ENCODE measurements at regions not wholly inside any gene's neighbourhood (a gene's known extent, or its start where the extent isn't known, plus 50 kb on each side); places are given as distances from the start of the nearest gene placed in this dataset.

GRCh38 chr6:91033964-91034363 is 447.1 kb upstream of the MAP3K7 start:
- no peak for TF ChIP-seq CTCF (IDR thresholded peaks at IDR 0.05)

GRCh38 chr6:91031581-91031980 is 444.7 kb upstream of the MAP3K7 start:
- Histone ChIP-seq H3K27me3 (no peaks in the 10 kb centered on the region), H3K27ac (no peak overlapping the region), H3K9me3 (no peaks in the 10 kb centered on the region), H3K4me1 (no peaks in the 10 kb centered on the region), H3K4me3 (no peak overlapping the region), H3K36me3 (no peaks in the 10 kb centered on the region)
- TF ChIP-seq CTCF (IDR thresholded peaks at IDR 0.05) = no peak
- no peak for DNase-seq
- intact Hi-C loops (cut with DNase I; ENCODE audit: low total_unique reads) = no loop called here

More at GRCh38 chr6:91033964-91034363, 447.1 kb upstream of the MAP3K7 start:
- Histone ChIP-seq H3K4me3 (no peak overlapping the region), H3K4me1 (no peaks in the 10 kb centered on the region), H3K27ac (no peak overlapping the region), H3K27me3 (no peaks in the 10 kb centered on the region), H3K36me3 (no peaks in the 10 kb centered on the region), H3K9me3 (no peaks in the 10 kb centered on the region)
- intact Hi-C loops (cut with DNase I; ENCODE audit: low total_unique reads) = no loop called here
- DNase-seq = no peak

DNA sequence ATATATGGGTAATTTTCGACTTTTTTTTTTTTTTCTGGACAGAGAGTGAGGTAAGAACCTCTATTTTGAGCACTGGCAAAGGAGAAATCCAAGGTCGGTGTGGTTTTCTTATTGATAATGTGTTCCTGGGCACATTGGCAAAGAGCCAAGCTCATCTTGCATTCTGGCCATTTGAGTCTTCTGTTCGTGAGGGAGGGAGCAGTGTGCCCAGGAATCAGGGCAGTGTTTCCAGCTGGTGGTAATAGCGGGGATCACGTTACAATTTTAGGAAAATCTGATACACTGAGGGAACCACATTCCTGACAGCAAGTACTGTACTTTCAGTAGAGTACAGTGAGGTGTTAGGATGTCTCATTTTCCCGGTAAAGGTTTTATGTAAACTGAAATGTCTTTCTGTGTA is 442.3 kb upstream of the MAP3K7 start:
- no peak overlapping the region for H3K27ac ChIP-seq
- TF ChIP-seq CTCF (IDR thresholded peaks at IDR 0.05) = no peak
- H3K36me3 ChIP-seq = no peaks in the 10 kb centered on the region
- no peak overlapping the region for H3K4me3 ChIP-seq
- H3K9me3 ChIP-seq = no peaks in the 10 kb centered on the region
- no peaks in the 10 kb centered on the region for H3K4me1 ChIP-seq
- intact Hi-C loops (cut with DNase I; ENCODE audit: low total_unique reads) = no loop called here
- H3K27me3 ChIP-seq = no peaks in the 10 kb centered on the region
- DNase-seq = no peak

GRCh38 chr6:91023529-91023928 is 436.7 kb upstream of the MAP3K7 start:
- Histone ChIP-seq H3K9me3 (no peaks in the 10 kb centered on the region), H3K27ac (no peak overlapping the region), H3K4me1 (no peaks in the 10 kb centered on the region), H3K4me3 (no peak overlapping the region), H3K36me3 (no peaks in the 10 kb centered on the region), H3K27me3 (no peaks in the 10 kb centered on the region)
- no peak for DNase-seq
- intact Hi-C loops (cut with DNase I; ENCODE audit: low total_unique reads) = no loop called here
- TF ChIP-seq CTCF (IDR thresholded peaks at IDR 0.05) = no peak

- Histone ChIP-seq H3K4me3 (no peak overlapping the region), H3K27ac (no peak overlapping the region), H3K9me3 (no peaks in the 10 kb centered on the region), H3K27me3 (no peaks in the 10 kb centered on the region), H3K4me1 (no peaks in the 10 kb centered on the region), H3K36me3 (no peaks in the 10 kb centered on the region)
- intact Hi-C loops (cut with DNase I; ENCODE audit: low total_unique reads) = no loop called here
- TF ChIP-seq CTCF (IDR thresholded peaks at IDR 0.05) = no peak
- no peak for DNase-seq
These were observed 433.9 kb upstream of the MAP3K7 start for GRCh38 chr6:91020744-91021143.

DNA sequence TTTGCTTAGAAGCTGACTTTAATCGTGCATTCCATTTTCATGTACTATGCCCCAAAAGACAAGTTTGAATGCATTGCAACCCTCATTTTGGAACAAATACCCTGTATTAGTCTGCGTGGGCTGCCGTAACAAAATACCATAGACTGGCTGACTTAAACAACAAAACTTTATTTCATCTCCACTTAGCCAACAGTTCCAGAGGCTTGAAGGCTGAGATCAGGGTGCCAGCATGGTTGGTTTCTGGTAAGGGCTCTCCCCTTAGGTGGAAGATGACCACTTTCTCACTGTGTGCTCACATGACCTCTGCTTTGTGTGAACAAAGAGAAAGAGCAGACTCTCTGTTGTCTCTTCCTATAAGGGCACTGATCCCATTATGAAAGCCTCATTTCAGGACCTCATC is 431.7 kb upstream of the MAP3K7 start:
- H3K27ac ChIP-seq = no peak overlapping the region
- H3K36me3 ChIP-seq = no peaks in the 10 kb centered on the region
- TF ChIP-seq CTCF (IDR thresholded peaks at IDR 0.05) = no peak
- H3K4me1 ChIP-seq = no peaks in the 10 kb centered on the region
- no peaks in the 10 kb centered on the region for H3K27me3 ChIP-seq
- H3K4me3 ChIP-seq = no peak overlapping the region
- DNase-seq = no peak
- no peaks in the 10 kb centered on the region for H3K9me3 ChIP-seq
- intact Hi-C loops (cut with DNase I; ENCODE audit: low total_unique reads) = no loop called here
